GM21723 (cell line): ENCODE measurements at regions not wholly inside any gene's neighbourhood (a gene's known extent, or its start where the extent isn't known, plus 50 kb on each side); places are given as distances from the start of the nearest gene placed in this dataset.

Source experiments
- ATAC-seq: cut with Tn5 transposase; IDR thresholded peaks from one replicate; pipeline ENCODE4 v1.9.1; 2021; ENCODE audit warnings: mild to moderate bottlenecking, moderate library complexity; ENCODE audit not compliant: unreplicated experiment

- ATAC-seq: no peak
Observed at GRCh38 chr18:76553715-76554546, 58.9 kb upstream of the ZNF516 start.

DNA sequence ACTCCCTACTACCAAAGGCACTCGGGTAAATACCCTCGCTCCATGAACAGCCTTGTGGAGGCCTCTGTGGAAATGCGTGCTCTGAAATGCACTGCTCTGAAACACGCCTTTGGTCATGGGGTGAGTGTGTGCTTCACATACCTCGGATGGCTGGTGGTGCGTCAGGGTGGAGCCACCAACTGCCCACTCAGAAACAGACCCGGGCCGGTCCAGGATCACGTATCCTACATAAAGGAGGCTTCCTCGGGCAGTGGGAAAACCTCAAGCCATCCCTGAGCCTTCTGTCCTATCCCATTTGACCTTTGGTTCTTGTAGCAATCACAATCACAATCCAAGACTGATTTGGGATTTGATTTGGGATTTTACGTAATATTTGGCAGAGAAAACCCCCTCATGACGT, 53.5 kb upstream of the ZNF516 start:
- no peak for ATAC-seq

GRCh38 chr18:76547296-76547695, 52.3 kb upstream of the ZNF516 start:
- no peak for ATAC-seq

- no peak for ATAC-seq
Observed at GRCh38 chr18:76546436-76546835, 51.4 kb upstream of the ZNF516 start.

DNA sequence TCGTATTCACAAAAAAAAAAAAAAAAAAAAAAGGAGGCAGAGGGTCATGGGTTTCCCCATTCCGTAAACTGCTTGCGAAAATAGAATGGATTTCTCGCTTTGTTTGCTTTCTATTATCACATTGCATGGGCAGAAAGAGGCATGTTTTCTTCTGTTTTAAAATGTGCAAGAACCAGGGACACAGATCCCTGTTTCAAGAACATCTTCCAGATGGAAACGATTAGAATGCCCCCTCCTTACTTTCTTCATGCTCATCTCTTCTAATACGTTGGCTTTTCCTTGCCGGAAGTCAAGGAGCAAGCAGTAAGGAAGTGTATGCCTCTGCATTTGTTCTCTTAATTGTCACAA, 51.0 kb upstream of the ZNF516 start:
- ATAC-seq: no peak

DNA sequence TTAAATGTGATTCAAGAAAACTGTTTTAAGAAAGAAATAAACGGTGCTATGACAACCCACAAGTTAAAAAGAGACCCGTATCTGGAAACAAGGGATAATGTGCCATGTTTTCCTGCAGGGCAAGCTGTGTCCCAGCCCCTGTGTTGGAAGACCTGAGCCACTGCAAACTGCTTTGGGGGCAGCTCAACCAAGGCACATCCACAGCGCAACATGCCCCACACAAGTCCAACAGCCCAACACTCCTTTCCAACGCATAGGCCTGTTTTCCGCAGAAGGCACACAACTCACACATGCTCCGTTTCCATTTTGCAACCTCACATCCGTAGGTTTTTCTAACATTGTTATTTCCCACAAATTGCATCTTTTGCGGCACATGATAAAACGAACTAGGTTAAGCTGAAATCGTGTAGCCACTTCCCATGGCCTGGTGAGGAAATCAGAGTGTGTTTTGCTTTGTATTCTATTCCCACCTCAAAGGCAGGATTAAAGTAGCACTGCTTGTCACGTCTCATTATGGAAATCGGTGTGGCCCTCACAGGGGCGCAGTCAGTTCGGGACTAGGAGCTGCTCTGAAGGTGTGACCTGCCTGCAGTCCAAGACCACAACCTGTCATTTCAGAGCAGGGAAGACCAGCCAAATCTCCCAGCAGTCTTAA, 50.5 kb upstream of the ZNF516 start:
- ATAC-seq: no peak

DNA sequence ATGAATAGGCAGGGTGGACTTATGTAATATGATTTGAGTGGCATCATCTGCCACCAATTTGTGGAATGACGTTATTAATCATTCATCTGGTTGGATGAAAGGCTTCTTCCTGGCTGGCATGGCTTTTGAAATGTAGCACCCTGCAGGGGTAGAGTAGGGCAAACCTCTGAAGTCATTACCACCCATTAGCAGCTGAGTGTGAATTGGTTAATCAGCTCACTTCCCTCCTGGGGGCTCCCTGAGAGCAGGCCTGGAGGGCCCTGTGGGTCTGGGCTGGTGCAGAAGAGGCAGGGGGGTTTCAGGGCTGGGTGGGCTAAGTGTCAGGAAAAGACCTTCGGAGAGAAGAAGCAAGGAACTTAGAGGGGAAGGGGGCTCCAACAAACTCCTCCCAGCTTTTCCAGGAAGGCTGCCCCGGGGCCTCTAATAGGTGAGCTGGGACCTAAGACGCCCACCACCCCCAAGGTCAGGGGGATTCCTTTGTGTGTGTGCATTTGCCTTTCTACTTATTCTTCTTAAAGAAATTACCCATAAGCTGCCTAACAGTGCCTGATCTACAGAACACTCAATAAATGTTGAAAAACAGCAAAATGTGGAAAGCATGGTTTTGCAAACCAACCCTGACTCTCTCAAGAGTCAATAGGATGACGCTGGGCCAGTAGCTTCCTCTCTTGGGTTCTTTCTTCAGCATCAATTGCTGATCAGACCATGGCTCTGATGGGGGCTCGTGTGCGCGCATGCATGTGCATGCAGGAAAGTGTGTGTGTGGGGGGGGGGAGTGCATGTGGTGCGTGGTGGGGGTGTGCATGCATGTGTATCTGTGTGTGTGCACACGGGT, 49.7 kb upstream of the ZNF516 start:
- no peak for ATAC-seq
